Omental fat pad (tissue), 3 donors: ENCODE measurements at regions not wholly inside any gene's neighbourhood (a gene's known extent, or its start where the extent isn't known, plus 50 kb on each side); places are given as distances from the start of the nearest gene placed in this dataset.

Experiments used
- ATAC-seq: fragments of 150-250 bp; one replicate; pipeline ENCODE4 v1.9.1; 2016; ENCODE audit warnings: mild to moderate bottlenecking, moderate library complexity; ENCODE audit not compliant: low FRiP score
- DNase-seq: peaks from one replicate; pipeline ENCODE4 v3.0.0-alpha.2; 2019; ENCODE audit warnings: low spot score
- TF ChIP-seq, protein P1 (sequence below), 3 donors: fragments of 450-650 bp; IDR thresholded peaks; one replicate each; pipeline ENCODE4 v1.5.1; 2016 to 2017; ENCODE audit warnings: antibody characterized with exemption in 3 of 3, mild to moderate bottlenecking in 3 of 3, moderate library complexity in 2 of 3

DNA sequence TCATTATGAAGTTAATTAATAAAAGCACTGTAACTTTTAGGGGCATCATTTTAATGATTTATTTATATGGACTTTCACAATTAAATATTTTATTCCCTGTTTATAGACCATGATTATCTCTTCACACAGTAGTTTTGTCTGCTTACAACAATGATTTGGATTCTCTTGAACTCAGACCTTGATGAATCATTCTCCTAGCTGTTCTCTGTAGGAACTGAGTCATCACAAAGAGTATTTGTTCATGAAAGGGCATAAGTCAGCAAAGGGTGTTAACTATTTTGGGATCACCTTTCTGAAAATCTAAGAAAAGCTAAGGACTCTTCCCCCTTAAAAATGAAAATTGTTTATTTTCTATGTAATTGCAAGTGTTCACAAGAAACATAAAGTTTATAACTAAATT is 461.1 kb upstream of the UBE2E3 start:
- TF ChIP-seq, protein P1, sequence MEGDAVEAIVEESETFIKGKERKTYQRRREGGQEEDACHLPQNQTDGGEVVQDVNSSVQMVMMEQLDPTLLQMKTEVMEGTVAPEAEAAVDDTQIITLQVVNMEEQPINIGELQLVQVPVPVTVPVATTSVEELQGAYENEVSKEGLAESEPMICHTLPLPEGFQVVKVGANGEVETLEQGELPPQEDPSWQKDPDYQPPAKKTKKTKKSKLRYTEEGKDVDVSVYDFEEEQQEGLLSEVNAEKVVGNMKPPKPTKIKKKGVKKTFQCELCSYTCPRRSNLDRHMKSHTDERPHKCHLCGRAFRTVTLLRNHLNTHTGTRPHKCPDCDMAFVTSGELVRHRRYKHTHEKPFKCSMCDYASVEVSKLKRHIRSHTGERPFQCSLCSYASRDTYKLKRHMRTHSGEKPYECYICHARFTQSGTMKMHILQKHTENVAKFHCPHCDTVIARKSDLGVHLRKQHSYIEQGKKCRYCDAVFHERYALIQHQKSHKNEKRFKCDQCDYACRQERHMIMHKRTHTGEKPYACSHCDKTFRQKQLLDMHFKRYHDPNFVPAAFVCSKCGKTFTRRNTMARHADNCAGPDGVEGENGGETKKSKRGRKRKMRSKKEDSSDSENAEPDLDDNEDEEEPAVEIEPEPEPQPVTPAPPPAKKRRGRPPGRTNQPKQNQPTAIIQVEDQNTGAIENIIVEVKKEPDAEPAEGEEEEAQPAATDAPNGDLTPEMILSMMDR (IDR thresholded peaks at IDR 0.05): no peak
- DNase-seq: no peak
- no peak for ATAC-seq

DNA sequence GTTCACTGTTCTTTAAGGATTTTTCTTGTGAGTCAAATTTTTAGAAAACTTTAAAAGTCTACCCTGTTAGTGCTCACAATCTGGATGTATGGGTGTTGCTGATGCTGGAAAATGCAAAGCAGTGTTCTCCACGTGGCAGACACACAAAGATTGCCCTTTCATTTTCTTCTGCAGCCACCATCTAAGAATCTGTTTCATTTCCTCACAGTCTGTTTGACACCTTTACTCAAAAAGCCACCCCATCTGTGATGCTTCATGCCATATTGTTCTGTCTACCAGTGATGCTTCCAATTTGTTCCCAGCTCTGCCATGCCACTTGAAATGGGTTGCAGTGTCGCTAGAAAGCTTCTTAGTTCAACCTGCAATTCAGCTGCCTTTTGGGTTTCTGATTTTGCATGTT is 464.2 kb upstream of the UBE2E3 start:
- ATAC-seq (no peak), DNase-seq (no peak)
- TF ChIP-seq, protein P1 (IDR thresholded peaks at IDR 0.05): no peak

DNA sequence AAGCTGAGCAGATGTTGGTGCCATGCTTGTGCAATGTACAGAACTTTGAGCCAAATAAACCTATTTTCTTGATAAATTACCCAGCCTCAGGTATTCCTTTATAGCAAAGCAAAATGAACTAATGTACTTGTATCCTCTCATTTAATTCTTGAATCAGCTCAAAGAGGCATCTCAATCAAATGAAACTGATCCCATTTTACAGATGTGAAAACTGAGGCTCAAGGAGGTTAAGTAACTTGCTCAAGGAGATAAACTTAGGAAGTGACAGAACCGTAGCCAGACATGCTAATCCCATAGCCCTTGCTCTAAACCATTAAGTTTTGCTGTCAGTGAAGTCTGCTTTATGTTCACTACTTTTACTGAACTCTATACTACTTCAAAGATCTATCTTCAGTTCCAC is 467.0 kb upstream of the UBE2E3 start:
- no peak for ATAC-seq
- no peak for DNase-seq
- TF ChIP-seq, protein P1 (IDR thresholded peaks at IDR 0.05): no peak

DNA sequence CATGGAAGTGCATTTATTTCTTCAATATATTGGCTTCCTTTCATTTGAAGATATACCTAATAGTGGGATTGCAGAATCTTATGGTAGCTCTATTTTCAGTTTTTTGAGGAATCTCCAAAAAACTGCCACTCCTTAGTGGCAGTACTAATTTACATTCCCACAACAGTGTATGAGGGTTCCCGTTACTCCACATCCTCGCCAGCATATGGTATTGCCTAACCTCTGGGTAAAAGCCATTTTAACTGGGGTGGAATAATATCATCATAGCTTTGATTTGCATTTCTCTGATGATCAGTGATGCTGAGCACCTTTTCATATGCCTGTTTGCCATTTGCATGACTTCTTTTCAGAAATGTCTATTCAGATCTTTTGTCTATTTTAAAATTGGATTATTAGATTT is 471.9 kb upstream of the UBE2E3 start:
- ATAC-seq: no peak
- TF ChIP-seq, protein P1 (IDR thresholded peaks at IDR 0.05): no peak
- no peak for DNase-seq

DNA sequence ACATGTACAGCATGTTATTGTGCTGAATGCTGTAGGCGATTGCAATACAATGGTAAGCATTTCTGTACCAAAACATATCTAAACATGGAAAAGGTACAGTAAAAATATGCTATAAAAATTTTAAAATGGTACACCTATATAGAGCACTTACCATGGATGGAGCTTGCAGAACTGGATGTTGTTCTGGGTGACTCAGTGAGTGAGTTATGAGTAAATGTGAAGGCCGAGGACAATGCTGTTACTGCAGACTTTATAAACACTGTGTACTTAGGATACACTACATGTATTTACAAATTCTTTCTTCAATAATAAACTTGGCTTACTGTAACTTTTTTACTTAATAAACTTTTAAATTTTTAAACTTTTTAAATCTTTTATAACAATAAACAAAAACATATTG is 473.4 kb upstream of the UBE2E3 start:
- TF ChIP-seq, protein P1 (IDR thresholded peaks at IDR 0.05): no peak
- DNase-seq (no peak), ATAC-seq (no peak)

DNA sequence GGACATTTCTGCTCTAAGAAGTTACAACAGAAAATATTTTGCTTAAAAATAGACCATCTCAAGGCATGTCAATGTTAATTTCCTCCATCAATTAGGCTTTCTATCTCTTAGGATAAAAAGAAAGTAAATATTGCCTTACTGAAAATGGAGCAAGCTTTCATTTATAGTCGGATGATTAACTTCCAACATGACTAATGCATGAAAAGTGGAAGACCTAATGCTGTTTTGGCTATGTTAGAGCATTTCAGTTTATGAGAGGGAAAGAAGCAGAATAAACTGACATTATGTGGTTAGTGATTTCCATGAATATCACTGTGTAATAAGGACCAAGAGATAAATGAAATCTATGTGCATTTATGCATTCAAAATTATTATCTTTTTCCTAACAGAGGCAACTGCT is 475.2 kb upstream of the UBE2E3 start:
- ATAC-seq: no peak
- TF ChIP-seq, protein P1 (IDR thresholded peaks at IDR 0.05): no peak
- no peak for DNase-seq

DNA sequence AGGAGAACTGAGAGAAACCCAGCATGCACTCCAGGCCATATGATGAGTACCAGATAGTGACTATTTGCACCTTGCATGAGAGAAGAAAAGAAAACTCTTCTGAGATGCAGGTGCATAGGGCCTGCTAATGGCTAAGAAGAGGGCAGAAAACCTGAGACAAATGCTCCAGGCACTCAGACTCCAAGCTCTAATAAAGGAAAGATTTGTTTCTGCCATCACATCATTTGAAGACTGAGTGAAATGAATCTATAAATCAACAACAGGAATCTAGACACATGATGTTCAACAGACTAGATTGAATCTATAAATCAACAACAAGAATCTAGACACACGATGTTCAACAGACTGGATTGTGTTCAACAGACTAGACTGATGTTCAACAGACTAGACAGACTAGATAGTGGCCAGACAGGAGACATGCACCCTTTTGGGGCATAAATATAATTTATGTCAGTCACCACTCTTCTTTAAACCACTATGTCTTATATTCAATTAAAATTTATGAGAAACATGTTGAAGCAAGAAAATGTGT is 482.7 kb upstream of the UBE2E3 start:
- DNase-seq (no peak), ATAC-seq (no peak)
- TF ChIP-seq, protein P1 (IDR thresholded peaks at IDR 0.05): no peak
